NCI-H2227 (cell line): ENCODE measurements at regions not wholly inside any gene's neighbourhood (a gene's known extent, or its start where the extent isn't known, plus 50 kb on each side); places are given as distances from the start of the nearest gene placed in this dataset.

Experiments
- DNase-seq: peaks from one replicate; lab custom pipeline; 2025; ENCODE audit not compliant: unreplicated experiment; lab: John Stamatoyannopoulos, UW

GRCh38 chr12:62998454-62998853 is 63.5 kb upstream of the PPM1H start:
- no peak for DNase-seq

DNA sequence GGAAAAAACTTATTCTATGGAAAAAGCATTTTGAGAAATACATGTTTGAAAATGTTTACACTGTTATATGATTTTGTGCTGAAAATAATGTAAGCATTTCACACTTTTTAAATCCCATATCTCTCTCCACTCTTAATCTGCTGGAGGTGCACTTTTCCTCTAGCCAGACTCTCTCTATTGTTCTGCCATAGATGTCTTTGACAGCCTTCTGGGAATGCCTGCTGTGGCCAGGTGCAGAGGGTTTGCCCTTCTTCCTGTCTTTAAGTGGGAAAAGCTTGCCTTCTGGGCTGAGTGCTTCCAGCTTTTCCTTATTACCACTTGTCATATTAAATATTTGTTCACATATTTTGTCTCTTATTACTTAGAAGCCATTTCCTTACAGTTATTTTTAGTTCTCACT is 60.1 kb upstream of the PPM1H start:
- peak; percentile 21 for DNase-seq

- no peak for DNase-seq
These were observed 51.9 kb upstream of the PPM1H start for GRCh38 chr12:62986844-62987243.
